H9 (cell line): ENCODE measurements at regions not wholly inside any gene's neighbourhood (a gene's known extent, or its start where the extent isn't known, plus 50 kb on each side); places are given as distances from the start of the nearest gene placed in this dataset.

Experiments used
- DNase-seq: peaks from one replicate; pipeline ENCODE4 v3.0.0-alpha.2; 2017
- H2AFZ ChIP-seq: one replicate; pipeline ENCODE4 v1.6.1; 2013; ENCODE audit warnings: mild to moderate bottlenecking, low read length, control low read depth, moderate library complexity
- H2AK5ac ChIP-seq: 2 replicates; pipeline ENCODE4 v1.6.1; 2013; ENCODE audit warnings: low read length, control low read depth, mixed read lengths; ENCODE audit not compliant: insufficient read length
- H2BK120ac ChIP-seq: one replicate; pipeline ENCODE4 v1.6.1; 2013; ENCODE audit warnings: low read depth, mild to moderate bottlenecking, low read length, control low read depth, inconsistent platforms; ENCODE audit not compliant: poor library complexity, severe bottlenecking
- H2BK12ac ChIP-seq: 2 replicates; pipeline ENCODE4 v1.6.1; 2013; ENCODE audit warnings: low read length, control low read depth, mixed read lengths, low read depth; ENCODE audit not compliant: insufficient read length
- H2BK15ac ChIP-seq: 2 replicates; pipeline ENCODE4 v1.6.1; 2013; ENCODE audit warnings: low read depth, low read length, control low read depth
- H2BK20ac ChIP-seq: one replicate; pipeline ENCODE4 v1.6.1; 2013; ENCODE audit warnings: low read depth, mild to moderate bottlenecking, low read length, control low read depth, inconsistent platforms; ENCODE audit not compliant: poor library complexity, severe bottlenecking
- H2BK5ac ChIP-seq: 2 replicates; pipeline ENCODE4 v1.6.1; 2013; ENCODE audit warnings: low read length, control low read depth, mixed read lengths; ENCODE audit not compliant: insufficient read length
- H3K14ac ChIP-seq: 2 replicates; pipeline ENCODE4 v1.6.1; 2013; ENCODE audit warnings: low read length, control low read depth; ENCODE audit not compliant: insufficient read depth
- H3K18ac ChIP-seq: 2 replicates; pipeline ENCODE4 v1.6.1; 2013; ENCODE audit warnings: low read depth, mild to moderate bottlenecking, mixed read lengths, low read length, control low read depth; ENCODE audit not compliant: insufficient read length
- H3K23ac ChIP-seq: 2 replicates; pipeline ENCODE4 v1.6.1; 2013; ENCODE audit warnings: low read length, control low read depth, mixed read lengths, low read depth; ENCODE audit not compliant: insufficient read length
- H3K23me2 ChIP-seq: 2 replicates; pipeline ENCODE4 v1.6.1; 2013; ENCODE audit warnings: low read depth, mild to moderate bottlenecking, mixed read lengths, low read length, control low read depth; ENCODE audit not compliant: insufficient read length, poor library complexity, severe bottlenecking
- H3K27ac ChIP-seq: 2 replicates; pipeline ENCODE4 v1.5.1; 2013; ENCODE audit warnings: low read length, control low read depth, mixed read lengths, low read depth; ENCODE audit not compliant: insufficient read length
- H3K27me3 ChIP-seq: 2 replicates; pipeline ENCODE4 v1.6.1; 2013; ENCODE audit warnings: low read length, control low read depth, inconsistent platforms; ENCODE audit not compliant: insufficient read depth
- H3K4ac ChIP-seq: 2 replicates; pipeline ENCODE4 v1.6.1; 2013; ENCODE audit warnings: low read depth, mild to moderate bottlenecking, control low read depth, inconsistent platforms, low read length, moderate library complexity
- H3K4me1 ChIP-seq: 2 replicates; pipeline ENCODE4 v1.6.1; 2013; ENCODE audit warnings: low read length, control low read depth, inconsistent platforms; ENCODE audit not compliant: insufficient read depth
- H3K4me2 ChIP-seq: 2 replicates; pipeline ENCODE4 v1.6.1; 2013; ENCODE audit warnings: low read length, control low read depth, mixed read lengths; ENCODE audit not compliant: insufficient read length, insufficient read depth
- H3K56ac ChIP-seq: 2 replicates; pipeline ENCODE4 v1.6.1; 2013; ENCODE audit warnings: low read depth, mild to moderate bottlenecking, mixed read lengths, low read length, control low read depth; ENCODE audit not compliant: insufficient read length
- H3K79me1 ChIP-seq: 2 replicates; pipeline ENCODE4 v1.6.1; 2013; ENCODE audit warnings: low read depth, mild to moderate bottlenecking, moderate library complexity, low read length, control low read depth, inconsistent platforms; ENCODE audit not compliant: insufficient read depth, poor library complexity, severe bottlenecking
- H3K79me2 ChIP-seq: 2 replicates; pipeline ENCODE4 v1.6.1; 2013; ENCODE audit warnings: low read length, control low read depth, inconsistent platforms; ENCODE audit not compliant: insufficient read depth
- H3K9ac ChIP-seq: 2 replicates; pipeline ENCODE4 v1.6.1; 2013; ENCODE audit warnings: low read length, control low read depth, mixed read lengths; ENCODE audit not compliant: insufficient read length; ENCODE audit errors: extremely low read depth
- H3K9me3 ChIP-seq: one replicate; pipeline ENCODE4 v1.6.1; 2013; ENCODE audit warnings: low read depth, low read length, inconsistent platforms; ENCODE audit not compliant: control insufficient read depth
- H3T11ph ChIP-seq: one replicate; pipeline ENCODE4 v1.6.1; 2013; ENCODE audit warnings: mild to moderate bottlenecking, low read length, control low read depth, inconsistent platforms
- H4K20me1 ChIP-seq: one replicate; pipeline ENCODE4 v1.6.1; 2013; ENCODE audit not compliant: control insufficient read depth, insufficient read length, insufficient read depth
- H4K5ac ChIP-seq: 2 replicates; pipeline ENCODE4 v1.6.1; 2013; ENCODE audit warnings: low read depth, mild to moderate bottlenecking, mixed read lengths, low read length, control low read depth; ENCODE audit not compliant: insufficient read length
- H4K8ac ChIP-seq: replicated peaks from 2 replicates; pipeline ENCODE4 v1.6.1; 2013; ENCODE audit warnings: low read length, control low read depth, mixed read lengths, low read depth; ENCODE audit not compliant: insufficient read length
- H4K91ac ChIP-seq: 2 replicates; pipeline ENCODE4 v1.6.1; 2013; ENCODE audit warnings: low read depth, mild to moderate bottlenecking, moderate library complexity, mixed read lengths, low read length, control low read depth; ENCODE audit not compliant: insufficient read length
- H3K27ac Mint-ChIP-seq, 3 experiments: 2 replicates in 2 of 3; 3 replicates in 1 of 3; pipeline ENCODE4 v1.8.0; 2020 to 2021; ENCODE audit warnings: mixed read lengths in 3 of 3, mild to moderate bottlenecking in 1 of 3, moderate library complexity in 1 of 3
- H3K27me3 Mint-ChIP-seq: 2 replicates; pipeline ENCODE4 v1.8.0; 2021; ENCODE audit warnings: low read depth, mild to moderate bottlenecking, moderate library complexity, mixed read lengths
- H3K36me3 Mint-ChIP-seq, 3 experiments: 2 replicates in 2 of 3; 3 replicates in 1 of 3; pipeline ENCODE4 v1.8.0; 2020 to 2021; ENCODE audit warnings: low read depth in 3 of 3, mixed read lengths in 3 of 3; ENCODE audit not compliant: insufficient read depth in 1 of 3
- H3K4me1 Mint-ChIP-seq, 2 experiments: 2 replicates each; pipeline ENCODE4 v1.8.0; 2020; ENCODE audit warnings: mixed read lengths in 2 of 2
- H3K4me3 Mint-ChIP-seq, 2 experiments: 2 replicates in 1 of 2; 3 replicates in 1 of 2; pipeline ENCODE4 v1.8.0; 2020 to 2021; ENCODE audit warnings: mild to moderate bottlenecking in 2 of 2, mixed read lengths in 2 of 2, moderate library complexity in 1 of 2
- H3K9me3 Mint-ChIP-seq, 2 experiments: 2 replicates in 1 of 2; 3 replicates in 1 of 2; pipeline ENCODE4 v1.8.0; 2020; ENCODE audit warnings: mild to moderate bottlenecking in 2 of 2, mixed read lengths in 2 of 2, moderate library complexity in 1 of 2
- WGBS: extraction: QIAGEN DNeasy Blood & Tissue Kit; methylation state at CpG from one replicate; pipeline ENCODE4 v1.1.7; 2013; ENCODE audit warnings: missing lambda C conversion rate, low lambda C conversion rate, mixed read lengths; ENCODE audit not compliant: insufficient read length; ENCODE audit errors: extremely low coverage; 5-methylcytosine and 5-hydroxymethylcytosine counted together
- TF ChIP-seq, protein P1 (sequence below): fragments of 200-600 bp; sonication (generic); conservative IDR thresholded peaks from 3 replicates; pipeline ENCODE4 v1.8.0; 2021; ENCODE audit warnings: antibody characterized with exemption, mild to moderate bottlenecking

DNA sequence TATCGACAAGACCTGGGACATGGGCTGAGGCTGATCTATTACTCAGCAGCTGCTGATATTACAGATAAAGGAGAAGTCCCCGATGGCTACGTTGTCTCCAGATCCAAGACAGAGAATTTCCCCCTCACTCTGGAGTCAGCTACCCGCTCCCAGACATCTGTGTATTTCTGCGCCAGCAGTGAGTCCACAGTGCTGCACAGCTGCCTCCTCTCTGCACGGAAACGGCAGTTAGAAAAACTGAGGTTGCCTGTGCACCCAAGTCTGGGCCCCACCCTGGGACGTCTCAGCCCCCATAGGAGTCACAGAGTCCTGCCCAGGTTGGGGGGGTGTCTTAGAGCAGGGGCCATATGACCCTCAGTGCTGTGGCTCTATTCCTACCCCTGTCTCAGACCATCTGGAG, 167.4 kb upstream of the PRSS58 start:
- Histone ChIP-seq H3K79me2 (no peaks in the 10 kb centered on the region), H2BK15ac (no peak overlapping the region), H3K56ac (no peak overlapping the region), H4K5ac (no peak overlapping the region), H2BK12ac (no peak overlapping the region), H3K23me2 (no peaks in the 10 kb centered on the region), H2BK120ac (no peak overlapping the region), H2AK5ac (no peak overlapping the region), H3T11ph (no peak overlapping the region), H3K23ac (no peak overlapping the region), H3K4ac (no peak overlapping the region), H3K9ac (no peak overlapping the region), H3K18ac (no peak overlapping the region), H3K4me1 (no peaks in the 10 kb centered on the region), H3K14ac (no peak overlapping the region), H3K27me3 (no peaks in the 10 kb centered on the region), H2BK20ac (no peak overlapping the region), H4K20me1 (no peaks in the 10 kb centered on the region), H2BK5ac (no peak overlapping the region), H3K79me1 (no peaks in the 10 kb centered on the region), H3K4me2 (no peak overlapping the region), H4K91ac (no peak overlapping the region), H3K27ac (no peak overlapping the region), H2AFZ (no peak overlapping the region), H4K8ac (no peak overlapping the region), H3K9me3 (no peaks in the 10 kb centered on the region)
- Mint-ChIP-seq H3K9me3 (no peaks in the 10 kb centered on the region; a peak in 1 of 5 replicates), H3K4me3 (no peak overlapping the region), H3K27me3 (no peaks in the 10 kb centered on the region; the same call in 1 of the 2 replicates), H3K4me1 (peaks cover 5 to 6% of the 10 kb centered on the region in 2 experiments), H3K36me3 (no peaks in the 10 kb centered on the region), H3K27ac (no peak overlapping the region)
- TF ChIP-seq, protein P1, sequence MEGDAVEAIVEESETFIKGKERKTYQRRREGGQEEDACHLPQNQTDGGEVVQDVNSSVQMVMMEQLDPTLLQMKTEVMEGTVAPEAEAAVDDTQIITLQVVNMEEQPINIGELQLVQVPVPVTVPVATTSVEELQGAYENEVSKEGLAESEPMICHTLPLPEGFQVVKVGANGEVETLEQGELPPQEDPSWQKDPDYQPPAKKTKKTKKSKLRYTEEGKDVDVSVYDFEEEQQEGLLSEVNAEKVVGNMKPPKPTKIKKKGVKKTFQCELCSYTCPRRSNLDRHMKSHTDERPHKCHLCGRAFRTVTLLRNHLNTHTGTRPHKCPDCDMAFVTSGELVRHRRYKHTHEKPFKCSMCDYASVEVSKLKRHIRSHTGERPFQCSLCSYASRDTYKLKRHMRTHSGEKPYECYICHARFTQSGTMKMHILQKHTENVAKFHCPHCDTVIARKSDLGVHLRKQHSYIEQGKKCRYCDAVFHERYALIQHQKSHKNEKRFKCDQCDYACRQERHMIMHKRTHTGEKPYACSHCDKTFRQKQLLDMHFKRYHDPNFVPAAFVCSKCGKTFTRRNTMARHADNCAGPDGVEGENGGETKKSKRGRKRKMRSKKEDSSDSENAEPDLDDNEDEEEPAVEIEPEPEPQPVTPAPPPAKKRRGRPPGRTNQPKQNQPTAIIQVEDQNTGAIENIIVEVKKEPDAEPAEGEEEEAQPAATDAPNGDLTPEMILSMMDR, result no peak
- no peak for DNase-seq
- WGBS, result no CpG with 5 or more reads among the region's 8 CpGs
